ENCODE measurements at regions not wholly inside any gene's neighbourhood (a gene's known extent, or its start where the extent isn't known, plus 50 kb on each side); places are given as distances from the start of the nearest gene placed in this dataset.

- DNase-seq (no peak), ATAC-seq (no peak)
- TF ChIP-seq CTCF (IDR thresholded peaks at IDR 0.05): no peak
- Histone ChIP-seq H3K36me3 (ENCODE audit: low read depth) (no peaks in the 10 kb centered on the region), H3K9me3 (no peaks in the 10 kb centered on the region), H3K4me1 (ENCODE audit: low read depth) (no peaks in the 10 kb centered on the region), H3K4me3 (no peak overlapping the region)
- intact Hi-C loops (cut with DNase I, micrococcal nuclease): no loop called here
Measured at GRCh38 chr1:29457496-29458368, 221.4 kb downstream of the PTPRU start.

GRCh38 chr1:29456685-29457435, 220.5 kb downstream of the PTPRU start:
- Histone ChIP-seq H3K4me1 (ENCODE audit: low read depth) (no peaks in the 10 kb centered on the region), H3K36me3 (ENCODE audit: low read depth) (no peaks in the 10 kb centered on the region), H3K4me3 (no peak overlapping the region), H3K9me3 (no peaks in the 10 kb centered on the region)
- intact Hi-C loops (cut with DNase I, micrococcal nuclease): no loop called here
- no peak for ATAC-seq
- no peak for TF ChIP-seq CTCF (IDR thresholded peaks at IDR 0.05)
- DNase-seq: no peak

GRCh38 chr1:29455781-29456180, 219.5 kb downstream of the PTPRU start:
- intact Hi-C loops (cut with DNase I, micrococcal nuclease): no loop called here

GRCh38 chr1:29454616-29455380, 218.5 kb downstream of the PTPRU start:
- DNase-seq (no peak), ATAC-seq (no peak)
- H3K9me3 ChIP-seq: no peaks in the 10 kb centered on the region
- no peak for TF ChIP-seq CTCF (IDR thresholded peaks at IDR 0.05)
- no peak overlapping the region for H3K4me3 ChIP-seq
- H3K36me3 ChIP-seq (ENCODE audit: low read depth): no peaks in the 10 kb centered on the region
- intact Hi-C loops (cut with DNase I, micrococcal nuclease): no loop called here
- H3K4me1 ChIP-seq (ENCODE audit: low read depth): no peaks in the 10 kb centered on the region

More at GRCh38 chr1:29455781-29456180, 219.5 kb downstream of the PTPRU start:
- no peak for DNase-seq
- Histone ChIP-seq H3K4me3 (no peak overlapping the region), H3K36me3 (ENCODE audit: low read depth) (no peaks in the 10 kb centered on the region), H3K9me3 (no peaks in the 10 kb centered on the region), H3K4me1 (ENCODE audit: low read depth) (no peaks in the 10 kb centered on the region)
- ATAC-seq: no peak
- TF ChIP-seq CTCF (IDR thresholded peaks at IDR 0.05): no peak

GRCh38 chr1:29453502-29454240, 217.3 kb downstream of the PTPRU start:
- ATAC-seq (peak; percentile 50), DNase-seq (peak in 1 of 3 donors; percentile 16)
- Histone ChIP-seq H3K36me3 (ENCODE audit: low read depth) (no peaks in the 10 kb centered on the region), H3K9me3 (no peaks in the 10 kb centered on the region), H3K4me3 (no peak overlapping the region), H3K4me1 (ENCODE audit: low read depth) (no peaks in the 10 kb centered on the region)
- intact Hi-C loops (cut with DNase I, micrococcal nuclease): no loop called here
- no peak for TF ChIP-seq CTCF (IDR thresholded peaks at IDR 0.05)

Measured in mucosa of descending colon (tissue), 3 donors.